Breast epithelium (tissue), 3 donors: ENCODE measurements at regions not wholly inside any gene's neighbourhood (a gene's known extent, or its start where the extent isn't known, plus 50 kb on each side); places are given as distances from the start of the nearest gene placed in this dataset.

Experiments used
- POLR2A ChIP-seq: fragments of 450-650 bp; IDR thresholded peaks from one replicate; pipeline ENCODE4 v1.6.1; 2016; ENCODE audit warnings: antibody characterized with exemption, mild to moderate bottlenecking, moderate library complexity
- TF ChIP-seq, protein P1 (sequence below), 3 donors: fragments of 450-650 bp; IDR thresholded peaks; one replicate each; pipeline ENCODE4 v1.5.1; 2016 to 2017; ENCODE audit warnings: antibody characterized with exemption in 3 of 3, mild to moderate bottlenecking in 3 of 3, moderate library complexity in 3 of 3

- TF ChIP-seq POLR2A = no peak
- TF ChIP-seq, protein P1, sequence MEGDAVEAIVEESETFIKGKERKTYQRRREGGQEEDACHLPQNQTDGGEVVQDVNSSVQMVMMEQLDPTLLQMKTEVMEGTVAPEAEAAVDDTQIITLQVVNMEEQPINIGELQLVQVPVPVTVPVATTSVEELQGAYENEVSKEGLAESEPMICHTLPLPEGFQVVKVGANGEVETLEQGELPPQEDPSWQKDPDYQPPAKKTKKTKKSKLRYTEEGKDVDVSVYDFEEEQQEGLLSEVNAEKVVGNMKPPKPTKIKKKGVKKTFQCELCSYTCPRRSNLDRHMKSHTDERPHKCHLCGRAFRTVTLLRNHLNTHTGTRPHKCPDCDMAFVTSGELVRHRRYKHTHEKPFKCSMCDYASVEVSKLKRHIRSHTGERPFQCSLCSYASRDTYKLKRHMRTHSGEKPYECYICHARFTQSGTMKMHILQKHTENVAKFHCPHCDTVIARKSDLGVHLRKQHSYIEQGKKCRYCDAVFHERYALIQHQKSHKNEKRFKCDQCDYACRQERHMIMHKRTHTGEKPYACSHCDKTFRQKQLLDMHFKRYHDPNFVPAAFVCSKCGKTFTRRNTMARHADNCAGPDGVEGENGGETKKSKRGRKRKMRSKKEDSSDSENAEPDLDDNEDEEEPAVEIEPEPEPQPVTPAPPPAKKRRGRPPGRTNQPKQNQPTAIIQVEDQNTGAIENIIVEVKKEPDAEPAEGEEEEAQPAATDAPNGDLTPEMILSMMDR (IDR thresholded peaks at IDR 0.05) = no peak
Observed at GRCh38 chr16:59975953-59976352, 1241.8 kb upstream of the GOT2 start.
